ENCODE measurements at regions not wholly inside any gene's neighbourhood (a gene's known extent, or its start where the extent isn't known, plus 50 kb on each side); places are given as distances from the start of the nearest gene placed in this dataset.

- TF ChIP-seq GATA2 (IDR thresholded peaks at IDR 0.05; ENCODE audit: low read depth, low read length): no peak
These were observed 689.5 kb downstream of the DNAJB9 start for GRCh38 chr7:109259151-109259550.

GRCh38 chr7:109261781-109262180 is 692.1 kb downstream of the DNAJB9 start:
- TF ChIP-seq GATA3 (IDR thresholded peaks at IDR 0.05; ENCODE audit: low read depth, low read length) (no peak), GATA2 (IDR thresholded peaks at IDR 0.05; ENCODE audit: low read depth, low read length) (no peak)

DNA sequence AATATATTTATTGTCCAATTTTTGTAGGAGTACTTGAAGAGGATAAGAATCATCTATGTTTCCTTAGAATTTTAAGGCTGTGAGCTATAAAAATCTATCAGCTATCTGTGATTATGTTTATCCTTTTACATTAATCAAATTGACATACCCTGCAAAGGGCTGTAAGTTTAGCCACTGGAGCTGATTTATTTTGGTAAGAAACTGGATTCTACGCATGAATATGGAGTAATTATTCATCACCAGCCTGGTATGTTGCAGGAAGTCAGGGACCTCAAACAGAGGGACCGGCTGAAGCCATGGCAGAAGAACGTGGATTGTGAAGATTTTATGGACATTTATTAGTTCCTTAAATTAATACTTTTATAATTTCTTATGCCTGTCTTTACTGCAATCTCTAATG is 696.9 kb downstream of the DNAJB9 start:
- TF ChIP-seq GATA3 (IDR thresholded peaks at IDR 0.05; ENCODE audit: low read depth, low read length): no peak
- TF ChIP-seq GATA2 (IDR thresholded peaks at IDR 0.05; ENCODE audit: low read depth, low read length): no peak

DNA sequence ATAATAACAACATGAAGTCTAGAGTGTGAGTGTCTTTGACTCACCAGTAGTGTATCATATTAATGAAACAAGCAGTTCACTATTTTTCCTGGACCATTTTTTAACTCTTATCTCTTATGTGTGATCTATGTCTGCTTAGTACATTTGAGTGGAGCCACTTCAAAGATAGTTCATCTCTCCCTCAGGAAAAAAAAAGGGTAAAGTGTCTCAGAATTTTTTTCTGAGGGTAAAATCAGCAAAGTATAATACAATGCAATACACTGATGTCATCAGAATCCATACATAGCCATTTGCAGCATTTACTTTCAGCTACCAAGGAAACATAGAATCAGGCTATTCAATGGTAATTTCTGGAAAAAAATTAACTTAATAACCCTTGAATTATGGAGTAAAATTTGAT is 706.7 kb downstream of the DNAJB9 start:
- no peak for TF ChIP-seq GATA3 (IDR thresholded peaks at IDR 0.05; ENCODE audit: low read depth, low read length)
- no peak for TF ChIP-seq GATA2 (IDR thresholded peaks at IDR 0.05; ENCODE audit: low read depth, low read length)

GRCh38 chr7:109282726-109283125 is 713.1 kb downstream of the DNAJB9 start:
- TF ChIP-seq GATA2 (IDR thresholded peaks at IDR 0.05; ENCODE audit: low read depth, low read length) (no peak), GATA3 (IDR thresholded peaks at IDR 0.05; ENCODE audit: low read depth, low read length) (no peak)

DNA sequence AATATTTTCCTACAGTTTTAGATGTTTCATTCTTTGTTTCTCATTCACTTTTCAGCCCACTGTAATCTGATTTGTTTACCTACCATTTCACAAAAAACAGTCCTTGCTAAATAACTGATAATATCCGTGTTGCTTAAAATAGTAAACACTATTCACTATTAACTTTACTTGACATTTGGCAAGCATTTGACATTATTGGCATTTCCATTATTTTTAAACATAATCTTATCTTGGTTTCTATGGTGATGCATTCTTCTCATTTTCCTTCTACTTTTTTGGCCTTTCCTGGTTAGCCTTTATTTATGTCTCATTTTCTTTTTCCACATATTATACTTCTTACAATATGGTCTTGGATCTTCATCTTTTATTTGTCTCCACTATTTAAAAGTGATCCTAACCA is 715.3 kb downstream of the DNAJB9 start:
- no peak for TF ChIP-seq GATA2 (IDR thresholded peaks at IDR 0.05; ENCODE audit: low read depth, low read length)
- no peak for TF ChIP-seq GATA3 (IDR thresholded peaks at IDR 0.05; ENCODE audit: low read depth, low read length)

- TF ChIP-seq GATA2 (IDR thresholded peaks at IDR 0.05; ENCODE audit: low read depth, low read length) (no peak), GATA3 (IDR thresholded peaks at IDR 0.05; ENCODE audit: low read depth, low read length) (no peak)
These were observed 725.5 kb downstream of the DNAJB9 start for GRCh38 chr7:109295158-109295557.

DNA sequence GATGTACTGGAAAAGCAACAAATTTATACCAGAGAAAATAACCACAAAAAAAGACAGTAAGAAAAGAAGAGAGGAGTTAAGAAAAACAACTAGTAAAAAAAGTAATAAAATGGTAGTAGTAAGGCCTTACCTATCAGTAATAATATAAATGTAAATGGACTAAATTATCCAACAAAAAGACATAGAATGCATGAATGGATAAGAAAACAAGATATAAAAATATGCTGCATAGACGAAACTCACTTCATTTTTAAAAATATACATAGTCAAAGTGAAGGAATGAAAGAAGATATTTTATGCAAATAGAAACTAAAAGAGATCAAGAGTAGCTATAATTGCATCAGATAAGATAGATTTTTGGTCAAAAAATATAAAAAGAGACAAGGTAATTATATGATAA is 739.1 kb downstream of the DNAJB9 start:
- TF ChIP-seq GATA3 (IDR thresholded peaks at IDR 0.05; ENCODE audit: low read depth, low read length) (no peak), GATA2 (IDR thresholded peaks at IDR 0.05; ENCODE audit: low read depth, low read length) (no peak)

DNA sequence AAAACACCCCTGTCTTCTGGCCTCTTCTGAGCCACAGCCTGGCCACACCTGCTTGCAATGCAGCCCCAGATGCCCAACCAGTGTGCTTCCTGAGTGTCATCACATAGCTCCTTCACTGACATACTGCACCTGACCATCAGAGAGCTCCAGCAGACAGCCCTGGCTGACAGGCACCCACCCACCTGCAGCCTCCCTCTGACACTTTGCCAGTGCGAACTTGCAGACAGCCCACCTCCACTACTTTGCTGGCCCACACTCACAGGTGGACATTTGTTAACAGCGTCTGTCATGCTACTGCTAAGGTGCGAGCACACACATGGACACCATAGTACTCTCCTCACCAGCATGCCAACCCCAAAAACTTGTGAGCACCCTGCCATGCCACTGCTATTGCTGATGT is 740.1 kb downstream of the DNAJB9 start:
- TF ChIP-seq GATA3 (IDR thresholded peaks at IDR 0.05; ENCODE audit: low read depth, low read length) (no peak), GATA2 (IDR thresholded peaks at IDR 0.05; ENCODE audit: low read depth, low read length) (no peak)

DNA sequence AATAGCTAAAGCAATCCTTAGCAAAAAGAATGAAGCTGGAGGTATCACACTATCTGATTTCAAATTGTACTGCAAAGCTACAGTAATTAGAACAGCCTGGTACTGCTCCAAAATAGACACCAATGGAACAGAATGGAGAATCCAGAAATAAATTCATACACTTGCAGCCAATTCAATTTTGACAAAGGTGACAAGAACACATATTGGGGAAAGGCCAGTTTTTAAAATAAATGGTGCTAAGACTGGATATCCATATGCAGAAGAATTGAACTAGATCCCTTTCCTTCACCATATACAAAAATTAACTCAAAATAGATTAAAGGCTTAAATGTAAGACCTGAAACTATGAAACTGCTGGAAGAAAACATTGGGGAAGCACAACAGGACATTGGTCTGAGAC is 748.5 kb downstream of the DNAJB9 start:
- no peak for TF ChIP-seq GATA3 (IDR thresholded peaks at IDR 0.05; ENCODE audit: low read depth, low read length)
- no peak for TF ChIP-seq GATA2 (IDR thresholded peaks at IDR 0.05; ENCODE audit: low read depth, low read length)

DNA sequence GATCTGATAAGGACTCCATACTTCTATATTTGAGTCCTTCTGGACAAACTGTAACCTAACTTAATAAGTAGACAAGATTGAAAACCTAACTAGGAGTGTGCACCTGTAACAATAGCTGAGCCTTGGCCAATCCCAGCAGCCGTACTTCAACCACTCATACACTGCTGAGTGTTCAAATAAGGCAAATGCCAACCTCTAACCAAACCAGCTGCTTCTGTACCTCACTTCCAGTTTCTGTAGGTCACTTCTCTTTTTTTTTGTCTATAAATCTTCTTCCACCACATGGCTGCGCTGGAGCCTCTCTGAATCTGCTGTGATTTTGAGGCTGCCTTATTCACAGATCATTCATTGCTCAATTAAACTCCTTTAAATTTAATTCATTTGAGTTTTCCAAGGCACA is 753.2 kb downstream of the DNAJB9 start:
- TF ChIP-seq GATA2 (IDR thresholded peaks at IDR 0.05; ENCODE audit: low read depth, low read length): no peak
- no peak for TF ChIP-seq GATA3 (IDR thresholded peaks at IDR 0.05; ENCODE audit: low read depth, low read length)

DNA sequence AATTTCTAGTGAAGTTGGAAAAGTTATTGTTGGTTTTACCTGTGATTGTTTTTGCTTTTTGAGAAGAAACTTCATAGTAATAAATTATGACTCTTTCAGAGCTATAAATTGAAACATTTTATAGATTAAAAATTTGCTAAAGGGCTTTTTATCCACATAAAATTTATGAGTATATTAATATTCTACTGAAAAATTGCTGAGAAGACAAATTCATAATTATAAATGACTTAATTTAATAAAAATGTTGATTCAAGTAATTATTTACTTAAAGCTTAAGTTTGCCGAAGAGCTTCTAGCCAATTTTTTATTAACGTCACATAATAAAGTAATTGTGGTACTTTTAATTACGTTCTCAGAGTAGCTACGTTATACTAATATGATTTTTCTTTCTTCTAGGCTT is 761.7 kb downstream of the DNAJB9 start:
- TF ChIP-seq GATA3 (IDR thresholded peaks at IDR 0.05; ENCODE audit: low read depth, low read length) (no peak), GATA2 (IDR thresholded peaks at IDR 0.05; ENCODE audit: low read depth, low read length) (no peak)

GRCh38 chr7:109335951-109336350 is 766.3 kb downstream of the DNAJB9 start:
- TF ChIP-seq GATA2 (IDR thresholded peaks at IDR 0.05; ENCODE audit: low read depth, low read length) (no peak), GATA3 (IDR thresholded peaks at IDR 0.05; ENCODE audit: low read depth, low read length) (no peak)

DNA sequence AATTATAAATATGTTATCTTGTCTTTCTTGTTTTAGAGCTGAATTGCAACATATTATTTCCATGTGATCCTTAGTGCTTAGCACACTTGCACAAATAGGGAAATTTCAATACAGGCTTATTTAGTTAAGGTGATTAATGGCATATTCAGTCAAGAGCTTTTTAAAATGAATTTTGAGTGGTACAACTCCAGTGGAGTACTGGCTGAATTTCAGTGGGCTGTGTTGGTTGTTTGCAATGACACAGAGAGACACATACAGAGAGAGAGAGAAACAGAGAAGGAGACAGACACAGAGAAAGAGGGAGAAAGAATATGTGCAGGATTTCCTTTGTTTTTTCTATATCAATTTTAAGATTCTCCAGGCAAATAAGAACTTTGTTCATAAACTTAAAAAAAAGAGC is 766.9 kb downstream of the DNAJB9 start:
- TF ChIP-seq GATA2 (IDR thresholded peaks at IDR 0.05; ENCODE audit: low read depth, low read length) (no peak), GATA3 (IDR thresholded peaks at IDR 0.05; ENCODE audit: low read depth, low read length) (no peak)

- TF ChIP-seq GATA2 (IDR thresholded peaks at IDR 0.05; ENCODE audit: low read depth, low read length) (no peak), GATA3 (IDR thresholded peaks at IDR 0.05; ENCODE audit: low read depth, low read length) (no peak)
These were observed 774.0 kb downstream of the DNAJB9 start for GRCh38 chr7:109343678-109344077.

DNA sequence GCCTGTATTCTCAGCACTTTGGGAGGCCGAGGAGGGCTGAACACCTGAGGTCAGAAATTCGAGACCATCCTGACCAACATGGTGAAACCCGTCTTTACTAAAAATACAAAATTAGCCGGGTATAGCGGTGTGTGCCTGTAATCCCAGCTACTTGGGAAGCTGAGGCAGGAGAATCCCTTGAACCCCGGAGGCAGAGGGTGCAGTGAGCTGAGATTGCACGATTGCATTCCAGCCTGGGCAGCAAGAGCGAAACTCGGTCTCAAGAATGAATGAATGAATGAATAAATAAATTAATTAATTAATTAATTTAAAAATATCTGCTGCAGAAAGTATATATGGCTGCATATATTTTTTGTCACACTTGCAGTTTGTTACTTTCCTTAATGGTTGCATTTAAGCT is 781.8 kb downstream of the DNAJB9 start:
- TF ChIP-seq GATA3 (IDR thresholded peaks at IDR 0.05; ENCODE audit: low read depth, low read length): no peak
- no peak for TF ChIP-seq GATA2 (IDR thresholded peaks at IDR 0.05; ENCODE audit: low read depth, low read length)

Measured in SH-SY5Y (cell line).